ENCODE measurements at regions not wholly inside any gene's neighbourhood (a gene's known extent, or its start where the extent isn't known, plus 50 kb on each side); places are given as distances from the start of the nearest gene placed in this dataset.
"Not testable (repeated sequence)": the region's sequence is repeated elsewhere in the genome, so short reads cannot be mapped to it uniquely, and the experiment has no call there.

DNA sequence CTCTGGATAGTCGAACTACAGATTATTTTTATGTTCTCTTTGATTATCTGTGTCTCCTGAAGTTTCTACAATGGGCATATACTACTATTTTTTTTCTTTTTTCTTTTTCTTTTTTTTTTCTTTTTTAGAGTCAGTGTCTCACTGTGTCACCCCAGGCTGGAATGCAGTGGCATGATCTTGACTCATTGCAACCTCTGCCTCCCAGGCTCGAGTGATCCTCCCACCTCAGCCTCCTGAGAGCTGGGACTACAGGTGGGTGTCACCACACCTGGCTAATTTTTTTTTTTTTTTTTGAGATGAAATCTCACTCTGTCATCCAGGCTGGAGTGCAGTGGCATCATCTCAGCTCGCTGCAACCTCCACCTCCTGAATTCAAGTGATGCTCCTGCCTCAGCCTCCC, 250.7 kb upstream of the KAZN start:
- Mint-ChIP-seq H3K27ac (no peak overlapping the region), H3K4me1 (no peaks in the 10 kb centered on the region), H3K4me3 (no peak overlapping the region), H3K27me3 (peaks cover 6% of the 10 kb centered on the region), H3K9me3 (no peaks in the 10 kb centered on the region), H3K36me3 (no peaks in the 10 kb centered on the region)
- no peak for DNase-seq

DNA sequence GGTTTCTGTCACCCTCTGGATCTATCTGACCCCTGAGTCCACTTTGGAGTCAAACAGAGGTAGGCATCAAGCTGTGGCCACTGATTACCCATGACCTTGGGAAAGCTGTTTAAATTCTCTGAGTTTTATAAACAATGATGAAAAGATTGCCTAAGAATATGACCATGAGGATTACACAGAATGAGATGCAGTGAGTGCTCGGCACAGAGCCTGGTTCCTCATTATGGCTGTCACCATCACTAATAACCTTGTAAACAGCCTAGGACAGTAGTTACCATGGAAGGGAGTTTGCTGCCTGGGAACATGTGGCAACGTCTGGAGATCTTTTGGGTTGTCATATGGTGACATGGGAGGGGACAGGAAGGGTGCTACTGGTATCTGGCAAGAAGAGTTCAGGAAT, 248.3 kb upstream of the KAZN start:
- no peak for DNase-seq
- H3K27ac Mint-ChIP-seq: no peak overlapping the region

DNA sequence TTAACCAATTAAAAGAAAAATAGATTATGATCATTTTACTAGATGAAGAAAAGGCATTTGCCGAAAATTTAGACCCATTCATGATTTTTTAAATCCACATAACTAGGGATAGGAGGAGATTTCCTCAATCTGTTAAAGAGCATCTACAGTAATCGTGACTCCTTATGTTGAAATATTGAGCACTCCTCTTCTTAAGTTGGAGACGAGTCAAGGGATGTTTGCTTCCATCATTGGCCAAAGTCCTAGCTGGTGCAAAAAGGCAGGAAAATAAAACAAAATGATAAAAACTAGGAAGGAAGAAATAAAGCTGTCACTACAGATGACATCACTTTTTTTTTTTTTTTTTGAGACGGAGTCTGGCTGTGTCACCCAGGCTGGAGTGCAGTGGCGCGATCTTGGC, 245.6 kb upstream of the KAZN start:
- no peak for DNase-seq
- Mint-ChIP-seq H3K27me3 (peaks cover 9% of the 10 kb centered on the region), H3K36me3 (no peaks in the 10 kb centered on the region), H3K4me3 (no peak overlapping the region), H3K9me3 (peaks cover 10% of the 10 kb centered on the region), H3K27ac (no peak overlapping the region), H3K4me1 (no peaks in the 10 kb centered on the region)

More for the DNA sequence above, 248.3 kb upstream of the KAZN start:
- no peaks in the 10 kb centered on the region for H3K9me3 Mint-ChIP-seq
- no peaks in the 10 kb centered on the region for H3K4me1 Mint-ChIP-seq
- no peaks in the 10 kb centered on the region for H3K36me3 Mint-ChIP-seq
- peaks cover 9% of the 10 kb centered on the region for H3K27me3 Mint-ChIP-seq
- H3K4me3 Mint-ChIP-seq: no peak overlapping the region

DNA sequence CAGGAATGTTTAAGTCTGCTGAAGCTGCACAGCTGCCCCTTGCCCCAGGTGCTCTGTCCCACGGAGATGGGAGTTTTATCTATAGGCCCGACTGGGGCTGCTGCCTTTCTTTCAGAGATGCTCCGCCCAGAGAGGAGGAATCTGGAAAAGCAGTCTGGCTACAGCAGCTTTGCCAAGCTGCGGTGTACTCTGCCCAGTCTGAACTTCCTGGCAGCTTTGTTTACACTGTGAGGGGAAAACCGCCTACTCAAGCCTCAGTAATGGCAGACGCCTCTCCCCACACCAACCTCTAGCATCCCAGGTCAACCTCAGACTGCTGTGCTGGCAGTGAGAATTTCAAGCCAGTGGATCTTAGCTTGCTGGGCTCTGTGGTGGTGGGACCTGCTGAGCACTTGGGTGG, 237.5 kb upstream of the KAZN start:
- not testable (repeated sequence) for H3K4me1 Mint-ChIP-seq, H3K4me3 Mint-ChIP-seq, H3K27ac Mint-ChIP-seq, H3K36me3 Mint-ChIP-seq, DNase-seq, H3K27me3 Mint-ChIP-seq
- H3K9me3 Mint-ChIP-seq: peaks cover 13% of the 10 kb centered on the region

DNA sequence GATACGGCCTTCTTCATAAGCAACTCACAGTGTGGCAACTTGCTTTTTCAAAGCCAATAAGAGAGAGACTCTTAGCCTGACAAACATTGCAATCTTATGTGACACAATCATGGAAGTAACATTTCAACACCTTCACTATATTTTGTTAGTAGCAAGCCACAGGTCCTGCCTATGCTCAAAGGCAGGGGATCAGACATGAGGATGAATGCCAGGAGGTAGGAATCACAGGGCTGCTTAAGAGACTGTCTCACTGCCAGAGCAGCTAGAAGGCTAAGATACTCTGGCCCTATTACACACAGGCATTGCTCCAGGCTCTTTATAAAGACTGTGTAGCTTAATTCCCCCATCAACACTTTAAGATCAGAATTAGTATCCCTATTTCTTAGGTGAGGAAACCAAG, 236.2 kb upstream of the KAZN start:
- Mint-ChIP-seq H3K27me3 (peaks cover 5% of the 10 kb centered on the region), H3K4me3 (no peak overlapping the region), H3K4me1 (no peaks in the 10 kb centered on the region), H3K27ac (no peak overlapping the region), H3K36me3 (no peaks in the 10 kb centered on the region), H3K9me3 (peaks cover 7% of the 10 kb centered on the region)
- no peak for DNase-seq

DNA sequence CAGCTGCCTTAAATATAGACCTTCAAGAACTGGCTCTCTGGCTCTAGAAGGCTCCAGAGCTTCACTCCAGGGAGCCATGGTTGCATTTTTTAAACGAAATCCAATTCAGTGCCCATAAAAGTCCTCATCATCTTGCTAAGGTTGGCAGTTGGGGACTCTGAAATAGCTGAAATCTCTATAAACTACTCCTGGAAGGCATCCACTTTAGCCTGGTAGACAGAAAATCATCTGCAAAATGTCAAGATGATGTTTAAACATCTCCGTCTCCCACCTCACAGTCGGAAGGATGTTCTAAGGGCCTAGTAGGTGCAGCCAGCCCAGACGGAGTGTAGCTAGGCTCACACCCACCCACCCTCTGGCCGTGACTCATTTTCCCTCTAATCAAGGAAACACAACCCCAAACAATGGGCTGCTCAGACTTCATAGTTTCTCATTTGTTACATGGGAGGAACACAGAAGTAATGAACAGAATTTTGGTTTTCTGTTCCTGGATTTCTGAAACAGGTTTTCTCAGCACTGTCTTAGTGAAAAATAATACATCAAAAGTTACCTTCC, 235.4 kb upstream of the KAZN start:
- no peak overlapping the region for H3K4me3 Mint-ChIP-seq
- peaks cover 5% of the 10 kb centered on the region for H3K27me3 Mint-ChIP-seq
- H3K9me3 Mint-ChIP-seq: peaks cover 7% of the 10 kb centered on the region
- no peak overlapping the region for H3K27ac Mint-ChIP-seq
- no peaks in the 10 kb centered on the region for H3K4me1 Mint-ChIP-seq
- no peak for DNase-seq
- no peaks in the 10 kb centered on the region for H3K36me3 Mint-ChIP-seq

DNA sequence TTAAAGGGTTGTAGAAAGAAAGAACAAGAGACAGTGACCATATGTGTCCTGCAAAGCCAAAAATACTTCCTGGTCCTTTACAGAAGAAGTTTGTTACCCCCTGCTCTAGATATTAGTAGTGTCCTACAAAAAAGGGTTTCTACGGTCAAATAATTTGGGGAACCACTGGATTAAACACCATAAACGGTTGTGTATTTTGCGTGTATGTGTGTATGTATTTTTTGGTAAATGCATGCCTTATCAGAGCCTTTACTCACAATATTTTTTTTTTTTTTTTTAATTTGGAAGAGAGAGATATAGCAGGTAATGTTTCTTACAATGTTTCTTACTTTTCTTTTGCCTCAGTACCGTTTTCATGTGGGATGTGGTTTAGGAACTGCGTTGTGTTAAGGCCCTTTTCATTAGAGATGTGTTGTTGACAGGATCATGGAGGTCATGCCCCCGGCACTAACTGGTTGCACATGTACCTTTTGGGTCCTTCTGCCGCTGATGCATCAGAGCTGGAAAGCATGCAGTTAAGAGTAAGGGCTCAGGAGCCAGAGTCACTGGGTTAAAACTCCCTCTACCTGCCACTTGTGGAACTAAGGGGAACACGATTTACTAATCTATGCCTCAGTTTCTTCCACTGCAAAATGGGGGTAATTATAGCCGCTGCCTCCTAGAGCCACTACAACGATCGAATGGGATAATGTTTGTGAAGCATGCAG, 234.6 kb upstream of the KAZN start:
- no peak for DNase-seq
- H3K36me3 Mint-ChIP-seq: no peaks in the 10 kb centered on the region
- H3K9me3 Mint-ChIP-seq: peaks cover 5% of the 10 kb centered on the region
- H3K27me3 Mint-ChIP-seq: peaks cover 5% of the 10 kb centered on the region
- H3K4me1 Mint-ChIP-seq: no peaks in the 10 kb centered on the region
- H3K4me3 Mint-ChIP-seq: no peak overlapping the region
- no peak overlapping the region for H3K27ac Mint-ChIP-seq

DNA sequence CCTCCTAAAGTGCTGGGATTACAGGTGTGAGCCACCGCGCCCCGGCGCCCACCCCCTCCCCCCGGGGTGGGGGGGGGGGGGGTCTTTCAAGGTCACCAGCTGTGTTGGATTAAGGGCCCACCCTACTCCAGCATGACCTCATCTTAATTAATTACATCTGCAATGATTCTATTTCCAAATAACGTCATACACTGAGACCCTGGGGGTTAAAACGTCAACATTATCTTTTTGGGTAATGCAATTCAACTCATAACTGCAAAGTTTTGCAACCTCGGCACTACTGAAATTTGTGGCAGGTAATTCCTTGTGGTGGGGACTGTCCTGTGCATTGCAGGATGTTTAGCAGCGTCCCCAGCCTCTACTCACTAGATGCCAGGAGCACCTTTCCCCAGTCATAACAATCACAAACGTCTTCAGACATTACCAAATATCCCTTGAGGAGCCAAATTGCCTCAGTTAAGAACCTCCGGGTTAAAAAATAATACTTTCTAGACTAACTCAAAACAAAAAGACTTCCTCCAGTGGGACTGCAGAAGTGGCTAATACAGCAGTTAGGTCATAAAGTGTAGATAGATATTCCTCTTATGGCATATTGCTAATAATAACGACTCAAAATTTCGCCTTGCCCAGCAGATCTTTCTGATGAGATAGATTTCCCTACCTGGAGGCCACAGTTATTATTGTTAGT, 233.0 kb upstream of the KAZN start:
- H3K4me1 Mint-ChIP-seq: no peaks in the 10 kb centered on the region
- H3K27me3 Mint-ChIP-seq: peaks cover 5% of the 10 kb centered on the region
- no peak for DNase-seq
- H3K9me3 Mint-ChIP-seq: peaks cover 2% of the 10 kb centered on the region
- H3K36me3 Mint-ChIP-seq: no peaks in the 10 kb centered on the region
- no peak overlapping the region for H3K27ac Mint-ChIP-seq
- H3K4me3 Mint-ChIP-seq: no peak overlapping the region

DNA sequence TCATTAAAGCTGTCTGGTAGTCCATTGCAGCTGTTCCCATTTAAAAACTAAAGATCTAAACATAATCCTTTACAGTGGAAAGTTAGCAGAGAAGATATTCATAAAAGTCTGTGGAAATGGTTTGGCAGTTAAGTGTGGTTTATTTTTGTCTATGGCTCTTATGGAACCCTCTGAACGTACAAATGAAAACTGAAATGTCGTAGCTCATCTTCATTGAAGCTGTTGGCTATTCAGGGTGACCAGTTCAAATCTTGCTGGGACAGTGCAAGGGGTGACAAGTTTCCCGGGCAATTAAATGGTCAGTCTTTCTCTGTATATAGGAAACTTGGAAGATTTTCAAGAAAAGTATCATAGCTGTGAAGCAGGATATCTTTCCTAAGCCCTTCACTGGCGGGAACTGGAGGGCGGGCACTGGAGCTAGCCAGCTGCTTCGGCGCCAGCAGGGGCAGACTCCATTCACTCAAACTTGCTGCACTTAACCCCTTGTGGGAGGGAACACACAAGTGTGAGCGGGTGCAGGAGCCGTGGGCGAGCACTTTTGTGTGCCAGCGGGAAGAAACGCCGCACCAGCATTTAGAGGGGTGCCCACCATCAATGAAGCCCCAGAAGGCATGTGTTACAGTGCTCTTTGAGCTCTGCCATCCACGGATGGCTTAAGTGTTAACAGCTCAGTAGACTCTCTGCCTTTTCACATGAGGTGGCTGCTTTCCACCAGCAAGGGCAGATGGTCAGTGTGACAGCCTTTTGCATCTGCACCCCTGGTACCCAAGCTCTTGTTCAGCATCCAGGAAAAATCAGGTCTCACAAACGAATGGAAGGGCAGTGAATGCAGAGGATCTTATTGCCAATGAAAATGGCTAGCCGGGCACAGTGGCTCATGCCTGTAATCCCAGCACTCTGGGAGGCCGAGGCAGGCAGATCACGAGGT, 232.1 kb upstream of the KAZN start:
- no peaks in the 10 kb centered on the region for H3K4me1 Mint-ChIP-seq
- peaks cover 2% of the 10 kb centered on the region for H3K9me3 Mint-ChIP-seq
- no peak for DNase-seq
- no peak overlapping the region for H3K27ac Mint-ChIP-seq
- no peak overlapping the region for H3K4me3 Mint-ChIP-seq
- peaks cover 5% of the 10 kb centered on the region for H3K27me3 Mint-ChIP-seq
- no peaks in the 10 kb centered on the region for H3K36me3 Mint-ChIP-seq

DNA sequence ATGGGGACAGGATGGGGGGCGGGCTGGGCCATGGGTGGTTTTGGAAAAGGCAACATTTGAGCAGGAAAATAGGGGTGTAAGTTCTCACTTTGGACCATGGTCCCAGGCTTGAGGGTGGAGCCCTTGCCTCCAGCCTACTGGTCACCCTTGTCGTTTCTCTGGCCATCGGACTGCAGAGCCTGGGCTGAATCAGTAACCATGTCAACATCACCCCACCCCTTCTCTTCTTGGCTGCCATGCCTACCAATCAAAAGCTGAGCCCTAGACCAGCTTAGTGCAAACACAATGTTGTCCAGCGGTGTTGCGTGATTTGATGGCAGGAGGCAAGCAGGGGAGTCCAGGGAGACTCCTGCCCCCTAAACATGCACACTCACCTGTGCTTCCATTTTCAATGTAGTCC, 231.0 kb upstream of the KAZN start:
- Mint-ChIP-seq H3K27me3 (no peaks in the 10 kb centered on the region), H3K4me3 (no peak overlapping the region), H3K9me3 (no peaks in the 10 kb centered on the region), H3K4me1 (no peaks in the 10 kb centered on the region), H3K36me3 (no peaks in the 10 kb centered on the region), H3K27ac (no peak overlapping the region)
- DNase-seq: no peak

DNA sequence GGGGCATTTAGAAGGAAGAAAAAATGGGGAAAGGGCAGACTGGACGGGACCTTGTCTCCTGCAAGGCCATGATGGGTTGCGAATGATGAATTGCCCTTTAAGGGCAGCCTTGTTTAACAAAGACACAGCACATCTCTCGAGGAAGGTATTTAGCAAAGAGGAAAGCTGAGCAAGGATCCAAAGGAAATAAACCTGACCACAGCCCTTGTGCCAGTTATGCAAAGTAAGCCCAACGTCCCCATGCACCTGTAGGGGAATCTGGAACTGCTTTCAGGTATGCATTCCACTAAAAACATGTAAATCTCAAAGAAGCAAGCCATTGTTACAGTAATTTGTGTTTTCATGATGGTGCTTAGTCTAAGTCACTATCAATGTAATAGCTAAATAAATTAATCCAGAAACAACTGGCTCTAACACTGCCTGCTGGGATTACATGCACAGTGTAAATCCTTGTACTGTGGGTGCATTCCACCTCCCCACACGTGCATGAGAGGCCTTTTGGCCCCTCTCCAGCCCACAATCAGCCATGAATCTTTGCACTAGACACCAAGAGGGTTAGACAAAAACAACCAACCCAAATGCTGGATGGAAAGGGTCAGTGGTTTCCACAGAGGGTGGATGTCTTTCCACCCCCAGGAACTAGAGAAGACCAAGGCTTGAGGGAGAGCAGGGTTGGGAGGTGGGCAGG, 228.8 kb upstream of the KAZN start:
- Mint-ChIP-seq H3K36me3 (no peaks in the 10 kb centered on the region), H3K9me3 (no peaks in the 10 kb centered on the region), H3K27ac (no peak overlapping the region), H3K4me1 (no peaks in the 10 kb centered on the region), H3K4me3 (no peak overlapping the region), H3K27me3 (no peaks in the 10 kb centered on the region)
- DNase-seq: no peak

DNA sequence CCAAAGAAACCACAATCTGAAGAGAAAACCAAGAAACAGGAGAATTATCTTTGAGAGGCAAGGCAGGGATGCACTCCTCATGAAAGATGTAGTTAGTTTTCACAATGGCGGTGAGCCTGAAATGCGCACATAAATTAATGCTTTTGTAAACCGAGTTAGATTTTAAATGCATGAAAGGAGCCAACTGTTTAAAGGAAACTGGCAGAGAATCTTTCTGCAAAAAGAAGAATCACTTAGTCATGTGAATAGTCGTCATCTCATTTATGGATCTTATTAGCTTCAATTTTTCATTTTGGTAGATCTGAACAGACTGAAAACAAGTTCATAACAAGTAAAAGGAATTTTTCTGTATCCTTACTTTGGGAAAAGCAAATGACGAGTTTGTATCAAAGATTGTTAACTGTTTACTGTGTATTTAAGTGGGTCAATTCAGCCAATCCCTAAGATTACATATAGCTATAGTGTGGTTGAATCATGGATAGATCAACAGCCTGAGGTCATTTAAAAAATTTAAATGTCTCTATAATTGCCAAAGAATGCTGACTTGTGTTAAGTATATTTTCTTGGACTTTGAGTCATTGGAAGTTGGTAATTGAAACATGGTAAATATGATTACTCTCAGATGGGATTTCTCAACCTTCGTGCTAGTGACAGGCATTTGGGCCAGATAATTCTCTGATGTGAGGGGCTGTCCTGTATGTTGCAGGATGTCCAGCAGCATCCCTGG, 226.6 kb upstream of the KAZN start:
- no peaks in the 10 kb centered on the region for H3K27me3 Mint-ChIP-seq
- H3K4me1 Mint-ChIP-seq: no peaks in the 10 kb centered on the region
- H3K27ac Mint-ChIP-seq: no peak overlapping the region
- no peak for DNase-seq
- no peaks in the 10 kb centered on the region for H3K9me3 Mint-ChIP-seq
- H3K36me3 Mint-ChIP-seq: no peaks in the 10 kb centered on the region
- no peak overlapping the region for H3K4me3 Mint-ChIP-seq

DNA sequence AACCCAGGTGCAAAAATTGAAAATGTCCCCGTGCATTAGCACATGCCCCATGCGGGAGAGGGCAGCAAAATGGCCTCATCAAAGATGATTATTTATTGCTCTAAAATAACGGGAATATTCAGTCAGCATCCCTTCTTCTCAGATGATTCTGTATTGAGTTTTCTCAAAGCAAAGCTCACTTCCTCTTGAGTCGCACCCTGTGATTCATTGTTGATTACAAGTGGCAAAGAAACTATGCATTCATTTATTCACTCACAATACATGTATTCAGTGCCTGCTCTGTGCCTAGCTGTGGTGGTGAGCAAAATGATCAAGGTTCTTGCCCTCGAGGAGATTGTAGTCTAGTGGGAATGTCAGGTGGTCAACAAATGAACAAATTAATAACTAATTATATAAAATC, 226.0 kb upstream of the KAZN start:
- Mint-ChIP-seq H3K9me3 (no peaks in the 10 kb centered on the region), H3K27me3 (no peaks in the 10 kb centered on the region), H3K4me3 (no peak overlapping the region), H3K36me3 (no peaks in the 10 kb centered on the region), H3K4me1 (no peaks in the 10 kb centered on the region), H3K27ac (no peak overlapping the region)
- no peak for DNase-seq

DNA sequence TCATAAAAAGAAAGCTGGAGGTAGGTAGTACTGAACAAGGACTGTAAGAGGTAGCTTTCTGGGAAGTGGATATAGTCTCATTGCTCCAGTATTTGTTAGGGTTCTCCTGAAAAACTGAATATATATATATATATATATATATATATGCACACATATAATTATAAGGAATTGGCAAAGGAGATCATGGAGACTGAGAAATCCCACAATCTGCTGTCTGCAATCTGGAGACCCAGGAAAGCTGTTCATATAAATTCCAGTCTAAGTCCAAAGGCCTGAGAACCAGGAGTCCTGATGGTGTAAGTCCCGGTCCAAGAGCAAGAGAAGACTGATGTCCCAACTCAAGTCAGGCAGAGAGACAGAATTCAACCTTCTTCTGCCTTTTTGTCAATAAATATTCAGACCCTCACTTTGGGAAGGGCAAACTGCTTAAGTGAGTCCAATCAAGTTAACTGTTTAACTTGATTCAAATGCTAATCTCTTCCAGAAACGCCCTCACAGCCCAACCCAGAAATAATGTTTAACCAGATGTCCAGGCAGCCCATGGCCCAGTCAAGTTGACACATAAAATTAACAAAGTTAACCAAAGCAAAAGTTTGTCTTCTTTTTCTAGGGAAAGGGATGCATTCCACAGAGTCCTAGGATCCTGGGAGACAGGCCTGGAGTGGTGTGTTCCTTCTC, 225.3 kb upstream of the KAZN start:
- Mint-ChIP-seq H3K9me3 (no peaks in the 10 kb centered on the region), H3K27ac (no peak overlapping the region), H3K4me3 (no peak overlapping the region), H3K36me3 (no peaks in the 10 kb centered on the region), H3K27me3 (no peaks in the 10 kb centered on the region), H3K4me1 (no peaks in the 10 kb centered on the region)
- DNase-seq: no peak

Measured in activated naive CD8-positive, alpha-beta T cell treated with anti-CD3 and anti-CD28 coated beads for 36 hours (primary cell).